H9 (cell line): ENCODE measurements at regions not wholly inside any gene's neighbourhood (a gene's known extent, or its start where the extent isn't known, plus 50 kb on each side); places are given as distances from the start of the nearest gene placed in this dataset.

Source experiments
- DNase-seq: peaks from one replicate; pipeline ENCODE4 v3.0.0-alpha.2; 2017
- H2AFZ ChIP-seq: one replicate; pipeline ENCODE4 v1.6.1; 2013; ENCODE audit warnings: mild to moderate bottlenecking, low read length, control low read depth, moderate library complexity
- H2AK5ac ChIP-seq: 2 replicates; pipeline ENCODE4 v1.6.1; 2013; ENCODE audit warnings: low read length, control low read depth, mixed read lengths; ENCODE audit not compliant: insufficient read length
- H2BK120ac ChIP-seq: one replicate; pipeline ENCODE4 v1.6.1; 2013; ENCODE audit warnings: low read depth, mild to moderate bottlenecking, low read length, control low read depth, inconsistent platforms; ENCODE audit not compliant: poor library complexity, severe bottlenecking
- H2BK12ac ChIP-seq: 2 replicates; pipeline ENCODE4 v1.6.1; 2013; ENCODE audit warnings: low read length, control low read depth, mixed read lengths, low read depth; ENCODE audit not compliant: insufficient read length
- H2BK15ac ChIP-seq: 2 replicates; pipeline ENCODE4 v1.6.1; 2013; ENCODE audit warnings: low read depth, low read length, control low read depth
- H2BK20ac ChIP-seq: one replicate; pipeline ENCODE4 v1.6.1; 2013; ENCODE audit warnings: low read depth, mild to moderate bottlenecking, low read length, control low read depth, inconsistent platforms; ENCODE audit not compliant: poor library complexity, severe bottlenecking
- H2BK5ac ChIP-seq: 2 replicates; pipeline ENCODE4 v1.6.1; 2013; ENCODE audit warnings: low read length, control low read depth, mixed read lengths; ENCODE audit not compliant: insufficient read length
- H3K14ac ChIP-seq: 2 replicates; pipeline ENCODE4 v1.6.1; 2013; ENCODE audit warnings: low read length, control low read depth; ENCODE audit not compliant: insufficient read depth
- H3K18ac ChIP-seq: 2 replicates; pipeline ENCODE4 v1.6.1; 2013; ENCODE audit warnings: low read depth, mild to moderate bottlenecking, mixed read lengths, low read length, control low read depth; ENCODE audit not compliant: insufficient read length
- H3K23ac ChIP-seq: 2 replicates; pipeline ENCODE4 v1.6.1; 2013; ENCODE audit warnings: low read length, control low read depth, mixed read lengths, low read depth; ENCODE audit not compliant: insufficient read length
- H3K23me2 ChIP-seq: 2 replicates; pipeline ENCODE4 v1.6.1; 2013; ENCODE audit warnings: low read depth, mild to moderate bottlenecking, mixed read lengths, low read length, control low read depth; ENCODE audit not compliant: insufficient read length, poor library complexity, severe bottlenecking
- H3K27ac ChIP-seq: 2 replicates; pipeline ENCODE4 v1.5.1; 2013; ENCODE audit warnings: low read length, control low read depth, mixed read lengths, low read depth; ENCODE audit not compliant: insufficient read length
- H3K27me3 ChIP-seq: 2 replicates; pipeline ENCODE4 v1.6.1; 2013; ENCODE audit warnings: low read length, control low read depth, inconsistent platforms; ENCODE audit not compliant: insufficient read depth
- H3K4ac ChIP-seq: 2 replicates; pipeline ENCODE4 v1.6.1; 2013; ENCODE audit warnings: low read depth, mild to moderate bottlenecking, control low read depth, inconsistent platforms, low read length, moderate library complexity
- H3K4me1 ChIP-seq: 2 replicates; pipeline ENCODE4 v1.6.1; 2013; ENCODE audit warnings: low read length, control low read depth, inconsistent platforms; ENCODE audit not compliant: insufficient read depth
- H3K4me2 ChIP-seq: 2 replicates; pipeline ENCODE4 v1.6.1; 2013; ENCODE audit warnings: low read length, control low read depth, mixed read lengths; ENCODE audit not compliant: insufficient read length, insufficient read depth
- H3K56ac ChIP-seq: 2 replicates; pipeline ENCODE4 v1.6.1; 2013; ENCODE audit warnings: low read depth, mild to moderate bottlenecking, mixed read lengths, low read length, control low read depth; ENCODE audit not compliant: insufficient read length
- H3K79me1 ChIP-seq: 2 replicates; pipeline ENCODE4 v1.6.1; 2013; ENCODE audit warnings: low read depth, mild to moderate bottlenecking, moderate library complexity, low read length, control low read depth, inconsistent platforms; ENCODE audit not compliant: insufficient read depth, poor library complexity, severe bottlenecking
- H3K79me2 ChIP-seq: 2 replicates; pipeline ENCODE4 v1.6.1; 2013; ENCODE audit warnings: low read length, control low read depth, inconsistent platforms; ENCODE audit not compliant: insufficient read depth
- H3K9ac ChIP-seq: 2 replicates; pipeline ENCODE4 v1.6.1; 2013; ENCODE audit warnings: low read length, control low read depth, mixed read lengths; ENCODE audit not compliant: insufficient read length; ENCODE audit errors: extremely low read depth
- H3K9me3 ChIP-seq: one replicate; pipeline ENCODE4 v1.6.1; 2013; ENCODE audit warnings: low read depth, low read length, inconsistent platforms; ENCODE audit not compliant: control insufficient read depth
- H3T11ph ChIP-seq: one replicate; pipeline ENCODE4 v1.6.1; 2013; ENCODE audit warnings: mild to moderate bottlenecking, low read length, control low read depth, inconsistent platforms
- H4K20me1 ChIP-seq: one replicate; pipeline ENCODE4 v1.6.1; 2013; ENCODE audit not compliant: control insufficient read depth, insufficient read length, insufficient read depth
- H4K5ac ChIP-seq: 2 replicates; pipeline ENCODE4 v1.6.1; 2013; ENCODE audit warnings: low read depth, mild to moderate bottlenecking, mixed read lengths, low read length, control low read depth; ENCODE audit not compliant: insufficient read length
- H4K8ac ChIP-seq: replicated peaks from 2 replicates; pipeline ENCODE4 v1.6.1; 2013; ENCODE audit warnings: low read length, control low read depth, mixed read lengths, low read depth; ENCODE audit not compliant: insufficient read length
- H4K91ac ChIP-seq: 2 replicates; pipeline ENCODE4 v1.6.1; 2013; ENCODE audit warnings: low read depth, mild to moderate bottlenecking, moderate library complexity, mixed read lengths, low read length, control low read depth; ENCODE audit not compliant: insufficient read length
- H3K27ac Mint-ChIP-seq, 3 experiments: 2 replicates in 2 of 3; 3 replicates in 1 of 3; pipeline ENCODE4 v1.8.0; 2020 to 2021; ENCODE audit warnings: mixed read lengths in 3 of 3, mild to moderate bottlenecking in 1 of 3, moderate library complexity in 1 of 3
- H3K27me3 Mint-ChIP-seq: 2 replicates; pipeline ENCODE4 v1.8.0; 2021; ENCODE audit warnings: low read depth, mild to moderate bottlenecking, moderate library complexity, mixed read lengths
- H3K36me3 Mint-ChIP-seq, 3 experiments: 2 replicates in 2 of 3; 3 replicates in 1 of 3; pipeline ENCODE4 v1.8.0; 2020 to 2021; ENCODE audit warnings: low read depth in 3 of 3, mixed read lengths in 3 of 3; ENCODE audit not compliant: insufficient read depth in 1 of 3
- H3K4me1 Mint-ChIP-seq, 2 experiments: 2 replicates each; pipeline ENCODE4 v1.8.0; 2020; ENCODE audit warnings: mixed read lengths in 2 of 2
- H3K4me3 Mint-ChIP-seq, 2 experiments: 2 replicates in 1 of 2; 3 replicates in 1 of 2; pipeline ENCODE4 v1.8.0; 2020 to 2021; ENCODE audit warnings: mild to moderate bottlenecking in 2 of 2, mixed read lengths in 2 of 2, moderate library complexity in 1 of 2
- H3K9me3 Mint-ChIP-seq, 2 experiments: 2 replicates in 1 of 2; 3 replicates in 1 of 2; pipeline ENCODE4 v1.8.0; 2020; ENCODE audit warnings: mild to moderate bottlenecking in 2 of 2, mixed read lengths in 2 of 2, moderate library complexity in 1 of 2
- CTCF ChIP-seq: fragments of 200-600 bp; sonication (generic); conservative IDR thresholded peaks from 3 replicates; pipeline ENCODE4 v1.8.0; 2021; ENCODE audit warnings: antibody characterized with exemption, mild to moderate bottlenecking
- WGBS: extraction: QIAGEN DNeasy Blood & Tissue Kit; methylation state at CpG from one replicate; pipeline ENCODE4 v1.1.7; 2013; ENCODE audit warnings: missing lambda C conversion rate, low lambda C conversion rate, mixed read lengths; ENCODE audit not compliant: insufficient read length; ENCODE audit errors: extremely low coverage; 5-methylcytosine and 5-hydroxymethylcytosine counted together

- Histone ChIP-seq H3K9me3 (no peaks in the 10 kb centered on the region), H4K91ac (no peak overlapping the region), H2BK20ac (no peak overlapping the region), H2AK5ac (no peak overlapping the region), H3K18ac (no peak overlapping the region), H3K14ac (no peak overlapping the region), H2AFZ (no peak overlapping the region), H2BK5ac (no peak overlapping the region), H3K4ac (no peak overlapping the region), H2BK15ac (no peak overlapping the region), H3K79me2 (no peaks in the 10 kb centered on the region), H2BK120ac (no peak overlapping the region), H3K27me3 (no peaks in the 10 kb centered on the region), H2BK12ac (no peak overlapping the region), H3K23ac (no peak overlapping the region), H4K20me1 (no peaks in the 10 kb centered on the region), H3K9ac (no peak overlapping the region), H4K5ac (no peak overlapping the region), H3K27ac (no peak overlapping the region), H3K4me1 (no peaks in the 10 kb centered on the region), H4K8ac (no peak overlapping the region), H3K79me1 (no peaks in the 10 kb centered on the region), H3T11ph (no peak overlapping the region), H3K23me2 (no peaks in the 10 kb centered on the region), H3K56ac (no peak overlapping the region), H3K4me2 (no peak overlapping the region)
- Mint-ChIP-seq H3K9me3 (peaks cover 0 to 2% of the 10 kb centered on the region in 2 experiments; a peak in 1 of 5 replicates), H3K36me3 (peaks cover 0 to 2% (median 0%) of the 10 kb centered on the region in 3 experiments; a peak in 1 of 7 replicates), H3K4me3 (no peak overlapping the region), H3K27ac (no peak overlapping the region), H3K27me3 (peaks cover 22% of the 10 kb centered on the region), H3K4me1 (peaks cover 23 to 25% of the 10 kb centered on the region in 2 experiments)
- no CpG with 5 or more reads among the region's 1 CpG for WGBS
- no peak for DNase-seq
- no peak for TF ChIP-seq CTCF
Observed at GRCh38 chr7:53531-53930, 138.8 kb upstream of the FAM20C start.
